ENCODE measurements at regions not wholly inside any gene's neighbourhood (a gene's known extent, or its start where the extent isn't known, plus 50 kb on each side); places are given as distances from the start of the nearest gene placed in this dataset.
"Not testable (repeated sequence)": the region's sequence is repeated elsewhere in the genome, so short reads cannot be mapped to it uniquely, and the experiment has no call there.

- Histone ChIP-seq H3K23ac (ENCODE audit: insufficient read length, low read depth, low read length) (no peak overlapping the region), H2BK120ac (ENCODE audit: low read depth, low read length, poor library complexity, severe bottlenecking) (no peak overlapping the region), H4K91ac (ENCODE audit: insufficient read length, low read depth, low read length) (no peak overlapping the region), H3K27ac (ENCODE audit: insufficient read length, low read depth, low read length) (no peak overlapping the region), H2BK15ac (ENCODE audit: low read depth, low read length) (no peak overlapping the region), H3K9me3 (ENCODE audit: control insufficient read depth, low read depth, low read length) (no peaks in the 10 kb centered on the region), H2BK5ac (ENCODE audit: insufficient read length, low read length) (no peak overlapping the region), H3K27me3 (ENCODE audit: insufficient read depth, low read length) (no peaks in the 10 kb centered on the region), H3T11ph (ENCODE audit: low read length) (no peak overlapping the region), H2BK12ac (ENCODE audit: insufficient read length, low read depth, low read length) (no peak overlapping the region), H4K5ac (ENCODE audit: insufficient read length, low read depth, low read length) (no peak overlapping the region), H2BK20ac (ENCODE audit: low read depth, low read length, poor library complexity, severe bottlenecking) (no peak overlapping the region), H3K18ac (ENCODE audit: insufficient read length, low read depth, low read length) (no peak overlapping the region), H2AFZ (ENCODE audit: low read length) (no peak overlapping the region), H3K23me2 (ENCODE audit: insufficient read length, low read depth, low read length, poor library complexity, severe bottlenecking) (no peaks in the 10 kb centered on the region), H4K8ac (replicated peaks; ENCODE audit: insufficient read length, low read depth, low read length) (no peak overlapping the region), H3K4me2 (ENCODE audit: insufficient read depth, insufficient read length, low read length) (no peak overlapping the region), H3K79me1 (ENCODE audit: insufficient read depth, low read depth, low read length, poor library complexity, severe bottlenecking) (no peaks in the 10 kb centered on the region), H3K56ac (ENCODE audit: insufficient read length, low read depth, low read length) (no peak overlapping the region), H3K79me2 (ENCODE audit: insufficient read depth, low read length) (no peaks in the 10 kb centered on the region), H4K20me1 (ENCODE audit: control insufficient read depth, insufficient read depth, insufficient read length) (no peaks in the 10 kb centered on the region), H3K14ac (ENCODE audit: insufficient read depth, low read length) (no peak overlapping the region), H3K4me1 (ENCODE audit: insufficient read depth, low read length) (no peaks in the 10 kb centered on the region), H2AK5ac (ENCODE audit: insufficient read length, low read length) (no peak overlapping the region), H3K4ac (ENCODE audit: low read depth, low read length) (no peak overlapping the region), H3K9ac (ENCODE audit: extremely low read depth, insufficient read length, low read length) (no peak overlapping the region)
- no peak for TF ChIP-seq CTCF (conservative IDR thresholded peaks at IDR 0.05)
- Mint-ChIP-seq H3K27me3 (ENCODE audit: low read depth) (peaks cover 42% of the 10 kb centered on the region), H3K4me3 (no peak overlapping the region), H3K36me3 (ENCODE audit: insufficient read depth in 1 of 3, low read depth in 3 of 3) (peaks cover 5 to 18% (median 10%) of the 10 kb centered on the region in 3 experiments; a peak in 6 of 7 replicates), H3K27ac (0 out of 7 replicates have a peak overlapping the region, but pooled peaks of 1 of the 3 experiments have one; percentile 23), H3K4me1 (peaks cover 18 to 23% of the 10 kb centered on the region in 2 experiments), H3K9me3 (peaks cover 11 to 18% of the 10 kb centered on the region in 2 experiments)
- no CpG with 5 or more reads among the region's 13 CpGs for WGBS (ENCODE audit: extremely low coverage, insufficient read length, low lambda C conversion rate)
- no peak for DNase-seq
These were observed 60.6 kb upstream of the LHX5 start for GRCh38 chr12:113532292-113532691.

GRCh38 chr12:113531073-113531472, 59.4 kb upstream of the LHX5 start:
- H2AFZ ChIP-seq (ENCODE audit: low read length); DNase-seq; H3K79me1 ChIP-seq (ENCODE audit: insufficient read depth, low read depth, low read length, poor library complexity, severe bottlenecking); H3K56ac ChIP-seq (ENCODE audit: insufficient read length, low read depth, low read length); H2BK12ac ChIP-seq (ENCODE audit: insufficient read length, low read depth, low read length); H2BK20ac ChIP-seq (ENCODE audit: low read depth, low read length, poor library complexity, severe bottlenecking); H2AK5ac ChIP-seq (ENCODE audit: insufficient read length, low read length); H4K20me1 ChIP-seq (ENCODE audit: control insufficient read depth, insufficient read depth, insufficient read length); H3K27ac Mint-ChIP-seq; H4K8ac ChIP-seq (replicated peaks; ENCODE audit: insufficient read length, low read depth, low read length); H3K27ac ChIP-seq (ENCODE audit: insufficient read length, low read depth, low read length); H2BK15ac ChIP-seq (ENCODE audit: low read depth, low read length); H3K4me1 ChIP-seq (ENCODE audit: insufficient read depth, low read length); H3K23me2 ChIP-seq (ENCODE audit: insufficient read length, low read depth, low read length, poor library complexity, severe bottlenecking); H3K79me2 ChIP-seq (ENCODE audit: insufficient read depth, low read length); H2BK120ac ChIP-seq (ENCODE audit: low read depth, low read length, poor library complexity, severe bottlenecking); H3K18ac ChIP-seq (ENCODE audit: insufficient read length, low read depth, low read length); H3K4me3 Mint-ChIP-seq; H4K5ac ChIP-seq (ENCODE audit: insufficient read length, low read depth, low read length); H3K27me3 ChIP-seq (ENCODE audit: insufficient read depth, low read length); H3K14ac ChIP-seq (ENCODE audit: insufficient read depth, low read length); H4K91ac ChIP-seq (ENCODE audit: insufficient read length, low read depth, low read length); H3K9ac ChIP-seq (ENCODE audit: extremely low read depth, insufficient read length, low read length); H3K4ac ChIP-seq (ENCODE audit: low read depth, low read length); H3K4me2 ChIP-seq (ENCODE audit: insufficient read depth, insufficient read length, low read length); H3K23ac ChIP-seq (ENCODE audit: insufficient read length, low read depth, low read length); H3K9me3 ChIP-seq (ENCODE audit: control insufficient read depth, low read depth, low read length); H3T11ph ChIP-seq (ENCODE audit: low read length); H2BK5ac ChIP-seq (ENCODE audit: insufficient read length, low read length): not testable (repeated sequence)
- Mint-ChIP-seq H3K9me3 (peaks cover 11 to 18% of the 10 kb centered on the region in 2 experiments), H3K27me3 (ENCODE audit: low read depth) (peaks cover 39% of the 10 kb centered on the region), H3K4me1 (peaks cover 22 to 27% of the 10 kb centered on the region in 2 experiments), H3K36me3 (ENCODE audit: insufficient read depth in 1 of 3, low read depth in 3 of 3) (peaks cover 5 to 18% (median 10%) of the 10 kb centered on the region in 3 experiments; a peak in 6 of 7 replicates)
- WGBS (ENCODE audit: extremely low coverage, insufficient read length, low lambda C conversion rate): no CpG with 5 or more reads among the region's 3 CpGs

Data from H9 (cell line).